Gastroesophageal sphincter (tissue), 4 donors: ENCODE measurements at regions not wholly inside any gene's neighbourhood (a gene's known extent, or its start where the extent isn't known, plus 50 kb on each side); places are given as distances from the start of the nearest gene placed in this dataset.

Source experiments
- ATAC-seq: fragments of 150-250 bp; one replicate; pipeline ENCODE4 v1.9.1; 2016; ENCODE audit warnings: mild to moderate bottlenecking, moderate library complexity
- H3K27ac ChIP-seq, 4 donors: fragments of 200-600 bp; sonication (generic) in 3 of 4; 1 replicate in 3 of 4; 2 replicates in 1 of 4; pipeline ENCODE4 v1.5.1; 2016 to 2019
- H3K27me3 ChIP-seq: fragments of 200-600 bp; sonication (generic); one replicate; pipeline ENCODE4 v1.5.1; 2019
- H3K36me3 ChIP-seq, 2 donors: fragments of 200-600 bp; sonication (generic); one replicate each; pipeline ENCODE4 v1.5.1; 2019; ENCODE audit warnings: control low read depth in 1 of 2
- H3K4me1 ChIP-seq, 3 donors: fragments of 200-600 bp; sonication (generic); 1 replicate in 2 of 3; 2 replicates in 1 of 3; pipeline ENCODE4 v1.5.1; 2016 to 2019; ENCODE audit warnings: control low read depth in 2 of 3
- H3K4me3 ChIP-seq, 2 donors: fragments of 200-600 bp; sonication (generic); one replicate each; pipeline ENCODE4 v1.5.1; 2019; ENCODE audit warnings: mild to moderate bottlenecking in 1 of 2, moderate library complexity in 1 of 2
- H3K9me3 ChIP-seq, 3 donors: fragments of 200-600 bp; sonication (generic); one replicate each; pipeline ENCODE4 v1.5.1; 2017 to 2019; ENCODE audit warnings: control low read depth in 2 of 3
- CTCF ChIP-seq, 4 experiments: fragments of 200-600 bp in 2 of 4; fragments of 450-650 bp in 2 of 4; sonication (generic) in 1 of 4; IDR thresholded peaks; one replicate each; pipeline ENCODE4 v1.5.1; 2017 to 2019; ENCODE audit warnings: antibody characterized with exemption in 4 of 4, mild to moderate bottlenecking in 2 of 4, moderate library complexity in 2 of 4
- EP300 ChIP-seq: sonication (generic); formaldehyde crosslinking; IDR thresholded peaks from one replicate; pipeline ENCODE4 v1.6.1; 2017; ENCODE audit warnings: antibody characterized with exemption, mild to moderate bottlenecking
- POLR2A ChIP-seq, 2 donors: fragments of 450-650 bp; IDR thresholded peaks; one replicate each; pipeline ENCODE4 v1.6.1; 2017; ENCODE audit warnings: antibody characterized with exemption in 2 of 2, mild to moderate bottlenecking in 2 of 2, moderate library complexity in 1 of 2
- POLR2AphosphoS5 ChIP-seq: sonication (generic); formaldehyde crosslinking; IDR thresholded peaks from one replicate; pipeline ENCODE4 v1.6.1; 2017; ENCODE audit warnings: antibody characterized with exemption
- WGBS, 2 donors: methylation state at CpG; one replicate each; pipeline ENCODE4 v1.1.5; 2018; ENCODE audit warnings: low coverage in 1 of 2; 5-methylcytosine and 5-hydroxymethylcytosine counted together

DNA sequence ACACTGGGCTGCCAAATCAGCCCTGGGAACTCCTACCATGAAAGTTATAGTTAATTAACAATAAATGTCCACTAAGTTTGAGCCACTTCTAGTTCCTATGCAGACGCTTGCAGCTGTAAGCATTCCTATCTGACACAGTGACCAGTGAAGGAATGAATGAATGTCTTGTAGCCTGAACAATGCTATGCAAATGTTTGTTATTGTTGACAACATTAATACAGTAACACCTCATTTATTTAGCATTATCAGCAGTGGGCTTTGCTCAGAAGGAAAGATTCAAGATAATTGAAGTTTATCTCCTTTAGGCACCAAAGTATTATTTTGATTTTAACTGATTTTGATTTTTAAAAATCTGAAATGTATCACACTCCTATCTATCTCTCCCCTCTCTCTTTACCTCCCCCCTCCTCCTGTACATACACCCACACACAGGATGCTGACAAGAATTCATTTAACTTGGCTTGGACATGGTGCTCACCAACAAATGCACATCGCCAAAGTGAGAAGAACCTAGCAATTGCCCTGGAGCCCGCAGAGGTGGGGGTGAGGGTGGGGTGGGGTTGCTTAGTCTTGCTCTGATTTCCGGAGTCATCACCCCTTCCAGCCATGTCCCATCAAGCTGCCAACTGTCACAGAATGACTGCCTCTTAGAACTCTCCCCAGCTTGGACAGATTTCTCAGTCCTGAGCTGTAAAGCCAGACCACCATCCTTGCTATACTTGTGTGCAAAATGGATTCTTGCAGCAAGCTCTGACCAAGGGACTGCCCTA, 215.3 kb upstream of the CSF3R start:
- H3K9me3 ChIP-seq: no peaks in the 10 kb centered on the region
- no peak for ATAC-seq

DNA sequence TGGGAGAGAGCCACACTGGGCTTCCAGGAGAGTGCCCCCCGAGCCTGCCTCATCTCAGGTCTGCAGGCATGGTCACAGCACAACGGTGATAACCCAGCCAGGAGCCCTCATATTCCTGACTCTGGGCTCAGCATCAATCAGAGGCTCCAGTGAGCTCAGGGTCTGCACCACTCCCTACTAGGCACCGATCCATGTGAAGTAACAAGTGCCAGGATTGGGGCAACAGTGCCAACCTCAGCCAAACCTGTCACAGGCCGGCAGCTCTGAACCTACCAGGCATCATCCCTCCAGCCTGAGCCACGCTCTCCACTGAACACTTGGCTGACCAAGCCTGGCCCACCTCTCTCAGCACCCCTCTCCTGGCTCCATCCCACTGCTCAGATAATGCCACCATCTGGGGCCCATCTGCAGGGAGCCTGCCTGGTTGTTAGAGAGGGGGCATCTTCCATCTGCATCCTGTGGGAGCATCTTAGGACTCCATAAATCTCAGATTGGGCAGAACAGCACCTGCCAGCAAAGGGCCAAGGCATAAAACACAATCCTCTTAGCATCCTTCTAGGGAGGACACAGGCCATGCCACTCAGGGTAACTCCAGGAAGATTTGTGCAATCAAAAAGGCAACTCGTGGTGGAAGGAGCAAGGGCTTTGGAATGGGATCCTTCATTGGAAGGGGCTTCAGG, 213.7 kb upstream of the CSF3R start:
- ATAC-seq: no peak
- WGBS, 2 donors: 83% methylated on average over 2 of the region's 6 CpGs; no CpG with 5 or more reads in 1 of the 2 donors
- TF ChIP-seq POLR2AphosphoS5: no peak
- TF ChIP-seq CTCF (IDR thresholded peaks at IDR 0.05): no peak
- no peak for TF ChIP-seq EP300
- TF ChIP-seq POLR2A (IDR thresholded peaks at IDR 0.05): no peak
- H3K4me1 ChIP-seq: no peaks in the 10 kb centered on the region
- H3K36me3 ChIP-seq: no peaks in the 10 kb centered on the region
- peaks cover 89% of the 10 kb centered on the region for H3K27me3 ChIP-seq
- no peaks in the 10 kb centered on the region for H3K9me3 ChIP-seq
- H3K4me3 ChIP-seq: no peak overlapping the region
- H3K27ac ChIP-seq: no peak overlapping the region

More for the DNA sequence above, 215.3 kb upstream of the CSF3R start:
- H3K4me1 ChIP-seq: no peaks in the 10 kb centered on the region
- TF ChIP-seq CTCF (IDR thresholded peaks at IDR 0.05) (no peak), EP300 (no peak), POLR2A (IDR thresholded peaks at IDR 0.05) (no peak)
- H3K36me3 ChIP-seq: no peaks in the 10 kb centered on the region
- H3K27ac ChIP-seq: no peak overlapping the region
- WGBS, 2 donors: 13 to 34% methylated on average over 2 to 3 of the region's 4 CpGs
- H3K27me3 ChIP-seq: peaks cover 86% of the 10 kb centered on the region
- no peak overlapping the region for H3K4me3 ChIP-seq

DNA sequence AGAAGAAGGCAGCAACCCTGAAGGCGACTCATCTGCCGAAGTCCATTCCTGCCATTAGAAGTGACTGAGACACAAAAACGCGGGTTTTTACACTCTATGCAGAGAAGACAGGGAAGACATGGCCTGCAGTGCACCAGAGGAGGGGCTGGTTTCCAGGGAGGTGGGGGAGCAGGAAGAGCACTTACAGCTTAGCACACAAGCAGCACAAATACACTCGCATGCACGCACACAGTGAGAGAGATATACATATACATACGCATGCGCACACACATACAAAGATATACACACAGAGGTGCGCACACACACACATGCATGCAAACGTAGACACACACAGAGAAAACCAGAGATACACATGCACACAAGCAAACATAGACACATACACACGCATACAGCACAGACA, 210.9 kb upstream of the CSF3R start:
- WGBS, 2 donors: 68 to 73% methylated on average over 8 to 10 of the region's 11 CpGs
- H3K36me3 ChIP-seq: no peaks in the 10 kb centered on the region
- ATAC-seq: no peak
- H3K27ac ChIP-seq: no peak overlapping the region
- H3K4me1 ChIP-seq: no peaks in the 10 kb centered on the region
- H3K9me3 ChIP-seq: no peaks in the 10 kb centered on the region
- no peak for TF ChIP-seq CTCF (IDR thresholded peaks at IDR 0.05)
- no peak for TF ChIP-seq EP300
- TF ChIP-seq POLR2AphosphoS5: no peak
- TF ChIP-seq POLR2A (IDR thresholded peaks at IDR 0.05): no peak
- peaks cover 92% of the 10 kb centered on the region for H3K27me3 ChIP-seq
- no peak overlapping the region for H3K4me3 ChIP-seq

DNA sequence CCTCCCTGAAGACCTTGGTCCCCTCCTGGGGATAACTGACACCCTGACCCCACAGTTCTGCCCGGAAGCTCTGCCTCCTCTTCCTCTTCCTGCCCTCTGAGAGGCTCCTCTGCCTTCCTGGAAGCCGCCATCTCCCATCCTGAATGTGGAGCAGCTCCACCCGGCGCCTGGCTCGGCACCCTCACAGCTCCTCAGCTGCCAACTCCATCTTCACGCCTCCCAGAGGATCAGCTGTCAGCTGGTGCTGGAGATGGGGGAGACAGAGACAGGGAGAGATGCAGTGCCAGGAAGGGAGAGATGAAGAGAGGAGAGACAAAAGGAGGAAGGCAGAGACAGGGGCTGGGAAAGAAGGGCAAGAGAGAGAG, 210.4 kb upstream of the CSF3R start:
- H3K27ac ChIP-seq: no peak overlapping the region
- H3K4me3 ChIP-seq: no peak overlapping the region
- no peaks in the 10 kb centered on the region for H3K36me3 ChIP-seq
- peaks cover 91% of the 10 kb centered on the region for H3K27me3 ChIP-seq
- no peak for ATAC-seq
- H3K9me3 ChIP-seq: no peaks in the 10 kb centered on the region
- TF ChIP-seq POLR2A (IDR thresholded peaks at IDR 0.05): no peak
- no peak for TF ChIP-seq EP300
- no peak for TF ChIP-seq CTCF (IDR thresholded peaks at IDR 0.05)
- TF ChIP-seq POLR2AphosphoS5: no peak
- WGBS, 2 donors: 20% methylated on average over 6 of the region's 6 CpGs; no CpG with 5 or more reads in 1 of the 2 donors
- H3K4me1 ChIP-seq: no peaks in the 10 kb centered on the region
